Neutrophil (primary cell): ENCODE measurements at regions not wholly inside any gene's neighbourhood (a gene's known extent, or its start where the extent isn't known, plus 50 kb on each side); places are given as distances from the start of the nearest gene placed in this dataset.

Experiments used
- H3K27ac ChIP-seq: fragments of 200-600 bp; sonication (generic); 2 replicates; pipeline ENCODE4 v1.5.1; 2016; ENCODE audit warnings: mild to moderate bottlenecking, moderate library complexity
- H3K27me3 ChIP-seq: fragments of 200-600 bp; sonication (generic); 2 replicates; pipeline ENCODE4 v1.6.0; 2016; ENCODE audit warnings: mild to moderate bottlenecking
- H3K36me3 ChIP-seq: fragments of 200-600 bp; sonication (generic); 2 replicates; pipeline ENCODE4 v1.5.1; 2017
- H3K4me1 ChIP-seq, 2 experiments: fragments of 200-600 bp in 1 of 2; sonication (generic) in 1 of 2; 1 replicate in 1 of 2; 2 replicates in 1 of 2; pipeline versions ENCODE4 v1.5.1 to v1.6.1; 2013 to 2016; ENCODE audit warnings: low read depth in 1 of 2, low read length in 1 of 2, mild to moderate bottlenecking in 1 of 2, moderate library complexity in 1 of 2; ENCODE audit not compliant: control insufficient read depth in 1 of 2, insufficient read depth in 1 of 2
- H3K4me3 ChIP-seq, 2 experiments: fragments of 200-600 bp in 1 of 2; sonication (generic) in 1 of 2; 1 replicate in 1 of 2; 2 replicates in 1 of 2; pipeline ENCODE4 v1.5.1; 2013 to 2016; ENCODE audit warnings: low read depth in 1 of 2, low read length in 1 of 2, mild to moderate bottlenecking in 1 of 2, moderate library complexity in 1 of 2
- H3K9me3 ChIP-seq: fragments of 200-600 bp; sonication (generic); 2 replicates; pipeline ENCODE4 v1.5.1; 2016
- TF ChIP-seq, protein P1 (sequence below): fragments of 200-600 bp; sonication (generic); IDR thresholded peaks from 2 replicates; pipeline ENCODE4 v1.5.1; 2016; ENCODE audit warnings: antibody characterized with exemption

DNA sequence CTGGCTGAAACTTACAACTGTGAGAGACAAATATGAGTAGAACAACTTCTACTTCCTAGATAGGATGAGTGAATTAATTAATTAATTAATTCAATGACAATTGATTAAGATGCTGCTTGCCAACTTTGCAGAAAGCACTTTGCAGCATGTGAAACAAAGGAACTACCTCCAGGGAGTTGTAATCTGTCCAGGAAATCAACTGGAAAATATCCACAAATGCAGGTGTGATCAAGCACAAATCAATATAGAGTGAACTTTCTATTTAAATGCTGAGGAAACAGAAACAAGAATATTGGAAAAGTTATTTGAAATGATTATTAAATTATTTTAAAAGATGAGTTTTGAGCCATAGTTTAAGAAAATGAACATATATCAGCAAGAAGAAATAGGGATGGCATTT, 163.9 kb upstream of the ARID2 start:
- H3K27ac ChIP-seq = no peak overlapping the region
- no peak overlapping the region for H3K4me3 ChIP-seq
- no peaks in the 10 kb centered on the region for H3K9me3 ChIP-seq
- no peaks in the 10 kb centered on the region for H3K4me1 ChIP-seq
- TF ChIP-seq, protein P1, sequence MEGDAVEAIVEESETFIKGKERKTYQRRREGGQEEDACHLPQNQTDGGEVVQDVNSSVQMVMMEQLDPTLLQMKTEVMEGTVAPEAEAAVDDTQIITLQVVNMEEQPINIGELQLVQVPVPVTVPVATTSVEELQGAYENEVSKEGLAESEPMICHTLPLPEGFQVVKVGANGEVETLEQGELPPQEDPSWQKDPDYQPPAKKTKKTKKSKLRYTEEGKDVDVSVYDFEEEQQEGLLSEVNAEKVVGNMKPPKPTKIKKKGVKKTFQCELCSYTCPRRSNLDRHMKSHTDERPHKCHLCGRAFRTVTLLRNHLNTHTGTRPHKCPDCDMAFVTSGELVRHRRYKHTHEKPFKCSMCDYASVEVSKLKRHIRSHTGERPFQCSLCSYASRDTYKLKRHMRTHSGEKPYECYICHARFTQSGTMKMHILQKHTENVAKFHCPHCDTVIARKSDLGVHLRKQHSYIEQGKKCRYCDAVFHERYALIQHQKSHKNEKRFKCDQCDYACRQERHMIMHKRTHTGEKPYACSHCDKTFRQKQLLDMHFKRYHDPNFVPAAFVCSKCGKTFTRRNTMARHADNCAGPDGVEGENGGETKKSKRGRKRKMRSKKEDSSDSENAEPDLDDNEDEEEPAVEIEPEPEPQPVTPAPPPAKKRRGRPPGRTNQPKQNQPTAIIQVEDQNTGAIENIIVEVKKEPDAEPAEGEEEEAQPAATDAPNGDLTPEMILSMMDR = no peak
- H3K36me3 ChIP-seq = no peaks in the 10 kb centered on the region
- no peaks in the 10 kb centered on the region for H3K27me3 ChIP-seq

DNA sequence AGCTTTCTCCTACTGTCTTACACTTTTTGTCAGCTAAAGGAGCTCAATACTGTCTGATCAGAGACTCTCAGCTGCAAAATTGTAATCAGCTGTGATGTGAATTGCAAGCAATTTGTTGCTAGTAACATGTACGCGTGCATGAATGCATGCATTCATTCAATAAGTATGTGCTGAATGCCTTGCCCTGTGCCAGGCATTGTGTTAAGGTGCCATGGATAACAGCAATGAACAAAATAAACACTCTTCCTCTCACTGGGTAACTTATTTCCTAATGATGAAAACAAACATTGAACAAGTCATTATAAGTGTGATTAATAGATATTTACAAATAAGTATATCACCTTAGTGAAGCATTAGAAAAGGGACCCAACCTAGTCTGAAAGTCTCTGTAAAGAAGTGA, 163.2 kb upstream of the ARID2 start:
- no peak overlapping the region for H3K4me3 ChIP-seq
- H3K9me3 ChIP-seq = no peaks in the 10 kb centered on the region
- no peak overlapping the region for H3K27ac ChIP-seq
- H3K27me3 ChIP-seq = no peaks in the 10 kb centered on the region
- H3K36me3 ChIP-seq = no peaks in the 10 kb centered on the region
- TF ChIP-seq, protein P1 = no peak
- no peaks in the 10 kb centered on the region for H3K4me1 ChIP-seq

DNA sequence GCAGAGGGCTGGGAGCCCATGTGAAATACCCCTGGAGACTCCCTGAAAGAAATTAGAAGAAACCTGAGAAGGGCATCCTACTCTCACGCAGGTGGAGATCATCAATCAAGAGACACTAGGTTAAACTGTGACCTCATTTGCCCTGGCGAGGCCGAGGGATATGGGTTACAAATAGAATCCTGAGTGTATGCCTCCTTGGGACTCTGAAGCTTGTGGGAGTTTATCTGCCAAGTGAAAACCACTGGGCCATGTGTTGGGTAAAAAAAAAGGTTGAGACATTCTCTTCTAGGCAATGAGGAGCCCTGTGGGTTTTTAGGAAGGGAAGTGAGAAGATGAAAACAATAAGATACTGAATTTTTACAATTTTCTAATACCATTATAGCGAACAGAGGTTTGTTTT, 160.7 kb upstream of the ARID2 start:
- Histone ChIP-seq H3K4me3 (no peak overlapping the region), H3K4me1 (no peaks in the 10 kb centered on the region)
- TF ChIP-seq, protein P1 = no peak

DNA sequence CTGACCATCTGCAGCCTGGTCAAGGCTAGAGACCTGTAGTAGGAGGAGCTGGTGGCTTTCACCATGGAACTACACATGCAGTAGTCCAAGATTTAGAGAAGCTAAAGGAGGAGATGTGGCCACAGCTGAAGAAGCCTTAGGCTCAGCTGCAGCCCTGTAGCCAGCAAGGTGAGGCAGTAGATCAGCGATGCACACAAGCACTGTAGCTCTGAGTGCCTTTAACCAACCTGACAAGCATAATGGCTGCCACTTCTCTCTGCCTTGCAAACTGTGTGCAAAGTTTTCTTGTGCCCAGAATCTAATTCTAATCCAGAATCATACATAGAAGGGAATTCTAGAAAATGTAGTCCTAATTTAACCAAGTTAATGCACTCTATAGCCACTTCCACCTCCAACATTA, 159.0 kb upstream of the ARID2 start:
- H3K27me3 ChIP-seq = no peaks in the 10 kb centered on the region
- TF ChIP-seq, protein P1 = no peak
- H3K4me3 ChIP-seq = no peak overlapping the region
- H3K4me1 ChIP-seq = no peaks in the 10 kb centered on the region
- H3K27ac ChIP-seq = no peak overlapping the region
- no peaks in the 10 kb centered on the region for H3K9me3 ChIP-seq
- no peaks in the 10 kb centered on the region for H3K36me3 ChIP-seq

More for the DNA sequence above, 160.7 kb upstream of the ARID2 start:
- Histone ChIP-seq H3K36me3 (no peaks in the 10 kb centered on the region), H3K27me3 (no peaks in the 10 kb centered on the region), H3K9me3 (no peaks in the 10 kb centered on the region), H3K27ac (no peak overlapping the region)

DNA sequence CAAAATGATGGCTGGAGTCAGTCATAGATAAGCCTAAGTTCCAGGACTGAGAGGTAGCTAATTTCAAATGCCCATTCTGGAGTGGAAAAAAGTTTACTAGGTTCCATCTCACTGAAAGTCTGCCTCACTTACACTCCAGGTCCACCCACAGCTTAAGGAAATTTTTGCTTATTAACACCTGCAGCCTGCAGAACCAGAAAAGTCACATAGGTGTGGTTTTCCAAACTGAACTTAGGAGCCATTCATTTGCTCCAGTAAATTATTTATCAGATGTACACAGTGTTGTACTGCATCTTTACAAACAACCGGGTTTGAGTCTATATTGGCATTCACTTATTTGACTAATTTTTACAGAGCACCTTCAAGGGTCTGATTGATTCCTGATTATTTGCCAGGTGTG, 157.4 kb upstream of the ARID2 start:
- TF ChIP-seq, protein P1 = no peak

DNA sequence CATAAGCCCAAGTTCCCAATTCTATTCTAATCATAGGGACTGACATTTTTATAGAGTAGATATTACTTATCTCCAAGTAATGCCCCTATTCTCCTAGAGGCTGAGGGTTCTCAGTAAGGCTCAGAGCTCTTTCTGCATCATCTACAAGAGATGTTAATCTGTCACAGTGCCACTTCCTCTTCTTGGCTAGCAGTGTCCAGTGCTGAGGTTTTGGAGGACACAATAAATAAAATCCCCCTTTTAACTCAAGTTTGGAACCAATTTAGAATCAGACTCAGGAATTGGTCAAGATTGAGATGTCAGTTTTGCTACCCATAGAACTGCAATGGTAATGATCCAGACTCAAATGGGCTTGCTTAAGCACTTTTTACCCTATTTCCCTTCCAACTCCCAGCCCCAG, 154.1 kb upstream of the ARID2 start:
- no peak overlapping the region for H3K27ac ChIP-seq
- H3K36me3 ChIP-seq = no peaks in the 10 kb centered on the region
- no peaks in the 10 kb centered on the region for H3K27me3 ChIP-seq
- H3K4me3 ChIP-seq = no peak overlapping the region
- H3K9me3 ChIP-seq = no peaks in the 10 kb centered on the region
- TF ChIP-seq, protein P1 = no peak
- no peaks in the 10 kb centered on the region for H3K4me1 ChIP-seq

More for the DNA sequence above, 157.4 kb upstream of the ARID2 start:
- no peak overlapping the region for H3K4me3 ChIP-seq
- H3K9me3 ChIP-seq = no peaks in the 10 kb centered on the region
- no peaks in the 10 kb centered on the region for H3K4me1 ChIP-seq
- no peaks in the 10 kb centered on the region for H3K36me3 ChIP-seq
- no peak overlapping the region for H3K27ac ChIP-seq
- no peaks in the 10 kb centered on the region for H3K27me3 ChIP-seq
